ENCODE measurements at regions not wholly inside any gene's neighbourhood (a gene's known extent, or its start where the extent isn't known, plus 50 kb on each side); places are given as distances from the start of the nearest gene placed in this dataset.

DNA sequence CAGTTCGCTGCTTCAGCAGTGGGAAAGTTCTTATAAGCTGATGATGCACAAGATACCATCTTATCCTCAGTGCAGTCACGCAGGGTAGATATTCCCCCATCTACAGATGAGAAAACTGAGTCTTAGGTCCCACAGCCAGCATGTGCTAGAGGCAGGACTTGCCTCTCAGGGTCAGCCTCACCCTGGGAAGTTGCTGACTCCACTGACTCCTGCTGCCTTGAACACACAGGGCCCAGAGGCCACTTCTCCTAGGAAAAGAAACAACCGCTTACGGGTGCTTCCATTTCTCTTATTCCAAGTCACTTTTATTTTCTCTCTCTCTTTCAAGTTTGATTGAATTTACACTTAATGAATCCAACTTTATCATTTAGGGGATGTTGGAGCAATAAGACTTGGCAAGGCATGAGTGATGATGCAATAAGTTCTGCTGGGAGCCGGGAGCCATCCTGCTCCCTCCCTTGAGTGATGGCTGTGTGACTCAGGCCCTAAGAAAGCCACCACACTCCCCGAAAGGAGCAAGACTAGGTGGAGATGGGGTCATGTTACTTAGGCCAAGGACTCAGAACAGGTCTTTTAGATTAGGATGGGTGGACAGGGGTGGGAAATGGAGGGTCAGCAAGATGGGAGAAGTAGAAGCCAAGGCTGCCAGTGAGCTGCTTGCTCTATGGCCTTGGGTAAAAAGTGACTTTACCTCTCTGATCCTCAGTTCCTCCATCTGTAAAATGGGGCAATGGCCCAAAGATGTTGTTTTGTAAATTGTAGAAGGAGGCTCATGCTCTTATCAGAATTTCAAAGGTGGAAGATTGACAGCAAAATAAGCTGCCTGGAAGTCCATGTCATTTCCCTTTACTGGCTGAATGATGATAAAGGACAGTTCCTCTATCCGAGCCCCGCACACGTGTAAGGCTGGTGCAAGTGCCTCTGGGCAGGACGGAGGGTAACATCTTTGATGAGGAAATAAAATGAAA lies 67.4 kb upstream of the ZNF618 start:
- 0 out of 2 replicates have a peak overlapping the region, but pooled peaks have one; percentile 1 for H3K4ac ChIP-seq (ENCODE audit: low read depth, low read length)
- no peaks in the 10 kb centered on the region for H3K4me1 ChIP-seq (ENCODE audit: control insufficient read depth, insufficient read depth, low read length)
- H3K27me3 ChIP-seq (ENCODE audit: control insufficient read depth, insufficient read depth, low read length), result peaks cover 7% of the 10 kb centered on the region; the same call in 1 of the 2 replicates
- H2BK20ac ChIP-seq (ENCODE audit: low read depth, low read length), result no peak overlapping the region
- no peak overlapping the region for H3K4me3 ChIP-seq (ENCODE audit: insufficient read depth, low read depth, low read length)
- TF ChIP-seq MAFK (IDR thresholded peaks at IDR 0.05; ENCODE audit: low read depth, low read length), result no peak
- no peak for TF ChIP-seq CHD1 (IDR thresholded peaks at IDR 0.05; ENCODE audit: low read depth, low read length)
- TF ChIP-seq RAD21 (IDR thresholded peaks at IDR 0.05; ENCODE audit: low read length), result no peak
- TF ChIP-seq FOS (IDR thresholded peaks at IDR 0.05; ENCODE audit: low read depth, low read length), result peak; percentile 49; the same call in 1 of the 2 replicates
- no peak for TF ChIP-seq SMC3 (IDR thresholded peaks at IDR 0.05; ENCODE audit: low read depth, low read length)
- peak; percentile 99 for TF ChIP-seq CEBPB (IDR thresholded peaks at IDR 0.05; ENCODE audit: low read depth, low read length)
- no peak for TF ChIP-seq POLR2A (IDR thresholded peaks at IDR 0.05; ENCODE audit: low read depth, low read length)
- in situ Hi-C loops (cut with MboI; ENCODE audit: low sequenced_read_pairs), result no loop called here
- DNase-seq, result peak; percentile 83
- H2AK9ac ChIP-seq (replicated peaks; ENCODE audit: low read depth, low read length, poor library complexity), result no peak overlapping the region
- no peak overlapping the region for H3K4me2 ChIP-seq (ENCODE audit: low read depth, low read length)
- no peak overlapping the region for H4K8ac ChIP-seq (ENCODE audit: low read depth in 2 of 2, low read length in 2 of 2)
- H3K18ac ChIP-seq (ENCODE audit: low read depth, low read length), result no peak overlapping the region
- intact Hi-C loops (cut with micrococcal nuclease), result loop anchor here (5.0 kb wide), 1 partner anchor 69 kb away; the partner anchor contains the start of gene ZNF618
- H2BK15ac ChIP-seq (ENCODE audit: low read depth, low read length), result no peak overlapping the region
- H2BK5ac ChIP-seq (ENCODE audit: low read depth, low read length, poor library complexity, severe bottlenecking), result no peak overlapping the region
- no peak overlapping the region for H4K5ac ChIP-seq (ENCODE audit: low read depth, low read length)
- H4K20me1 ChIP-seq (ENCODE audit: insufficient read depth, low read length), result no peaks in the 10 kb centered on the region
- H3K56ac ChIP-seq (ENCODE audit: extremely low read depth, insufficient read depth, low read length), result no peak overlapping the region
- no peak overlapping the region for H3K14ac ChIP-seq (replicated peaks; ENCODE audit: low read depth, low read length)
- H4K91ac ChIP-seq (ENCODE audit: insufficient read depth, low read depth, low read length), result no peak overlapping the region
- H2AFZ ChIP-seq (replicated peaks; ENCODE audit: low read length, poor library complexity), result no peak overlapping the region
- H3K9me1 ChIP-seq (ENCODE audit: insufficient read depth, low read length), result no peaks in the 10 kb centered on the region
- no peaks in the 10 kb centered on the region for H3K79me1 ChIP-seq (ENCODE audit: low read depth in 1 of 2, low read length in 2 of 2)
- no peaks in the 10 kb centered on the region for H3K36me3 ChIP-seq (ENCODE audit: control insufficient read depth, insufficient read depth, low read length)
- ChIA-PET CTCF (interaction anchor here (1.3 kb wide), 1 partner anchor 274 kb away, joined by 3 read pairs; no protein-coding TSS in a partner anchor), POLR2A (ENCODE audit: unreplicated experiment) (no interaction called here)
- dilution Hi-C loops (cut with HindIII; ENCODE audit: low sequenced_read_pairs, unreplicated experiment), result no loop called here
- H3K9me3 ChIP-seq (ENCODE audit: control insufficient read depth, insufficient read depth, low read length), result no peaks in the 10 kb centered on the region
- no CpG with 5 or more reads among the region's 10 CpGs for WGBS, 2 experiments (ENCODE audit: extremely low coverage in 2 of 2, insufficient read length in 1 of 2)
- no peak overlapping the region for H2AK5ac ChIP-seq (ENCODE audit: low read depth, low read length)
- no peak overlapping the region for H3K9ac ChIP-seq (ENCODE audit: low read depth, low read length)
- H3K23ac ChIP-seq (ENCODE audit: low read depth, low read length), result no peak overlapping the region
- BruUV-seq (replicated peaks), result no TSS peak
- no peak overlapping the region for H3K27ac ChIP-seq (ENCODE audit: insufficient read depth, low read length)
- ATAC-seq (ENCODE audit: low read depth), result peak; percentile 86
- no peak overlapping the region for H2BK120ac ChIP-seq (ENCODE audit: low read depth, low read length)

All from IMR-90 (cell line).